H1 (cell line): ENCODE measurements at regions not wholly inside any gene's neighbourhood (a gene's known extent, or its start where the extent isn't known, plus 50 kb on each side); places are given as distances from the start of the nearest gene placed in this dataset.

Experiments
- BCL11A ChIP-seq, 2 experiments: IDR thresholded peaks; one replicate each; pipeline ENCODE4 v1.6.1; 2011; ENCODE audit warnings: low read depth in 2 of 2, low read length in 2 of 2, mild to moderate bottlenecking in 2 of 2
- BRCA1 ChIP-seq: IDR thresholded peaks from 2 replicates; pipeline ENCODE4 v1.6.1; 2012; ENCODE audit warnings: low read depth, low read length, improper control_type of control experiment
- CBX5 ChIP-seq: fragments of 300-800, 300-1000 bp; sonication (generic); IDR thresholded peaks from 2 replicates; pipeline ENCODE4 v1.7.1; 2016; ENCODE audit warnings: antibody characterized with exemption, low read length, low read depth
- E2F6 ChIP-seq: IDR thresholded peaks from 2 replicates; pipeline ENCODE4 v1.6.1; 2012; ENCODE audit warnings: inconsistent platforms
- HDAC2 ChIP-seq, 2 experiments: fragments of 300-600 bp in 1 of 2; sonication (generic) in 1 of 2; IDR thresholded peaks; 2 replicates each; pipeline ENCODE4 v1.6.1; 2011 to 2012; ENCODE audit warnings: low read depth in 2 of 2, low read length in 2 of 2, mild to moderate bottlenecking in 2 of 2, moderate library complexity in 2 of 2, borderline replicate concordance in 1 of 2, inconsistent platforms in 1 of 2
- HDAC6 ChIP-seq: IDR thresholded peaks from one replicate; pipeline ENCODE4 v1.7.1; 2012; ENCODE audit warnings: low read depth, mild to moderate bottlenecking, inconsistent platforms, low read length, moderate library complexity
- KDM1A ChIP-seq: fragments of 200-600, 300-600 bp; sonication (generic); IDR thresholded peaks from 2 replicates; pipeline ENCODE4 v1.7.1; 2016; ENCODE audit warnings: mild to moderate bottlenecking, low read length, borderline replicate concordance
- NANOG ChIP-seq: IDR thresholded peaks from 2 replicates; pipeline ENCODE4 v1.6.1; 2011; ENCODE audit warnings: low read length, low read depth, mild to moderate bottlenecking, inconsistent platforms; ENCODE audit not compliant: insufficient read depth, poor library complexity, severe bottlenecking
- SP1 ChIP-seq: IDR thresholded peaks from 2 replicates; pipeline ENCODE4 v1.6.1; 2011; ENCODE audit warnings: low read depth, low read length

DNA sequence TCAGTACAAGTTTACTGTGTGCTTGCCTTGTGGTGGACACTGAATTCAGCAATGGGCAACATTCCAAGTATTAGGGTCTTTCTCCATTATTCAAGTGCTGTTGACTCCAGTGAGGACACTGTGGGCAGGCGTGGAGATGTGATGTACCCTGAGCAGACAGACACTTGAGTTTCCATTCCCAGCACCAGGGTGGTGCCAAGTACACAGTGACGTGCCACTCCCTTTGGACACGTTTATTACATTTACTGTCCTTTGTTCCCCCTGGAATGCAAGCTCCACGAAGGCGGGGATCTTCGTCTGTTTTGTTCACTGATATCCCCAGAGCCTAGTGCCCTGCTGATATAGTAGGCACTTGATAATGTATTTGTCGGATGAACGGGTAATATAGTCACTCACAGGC lies 130.6 kb upstream of the STX18 start (continued):
- TF ChIP-seq HDAC6 (no peak), BCL11A (IDR thresholded peaks at IDR 0.05; ENCODE audit: low read depth in 2 of 2, low read length in 2 of 2) (no peak), BRCA1 (no peak), NANOG (no peak), E2F6 (no peak), CBX5 (no peak), KDM1A (no peak), SP1 (no peak), HDAC2 (IDR thresholded peaks at IDR 0.05; ENCODE audit: borderline replicate concordance in 1 of 2, low read depth in 2 of 2, low read length in 2 of 2) (no peak)
